K562 (cell line): ENCODE measurements at regions not wholly inside any gene's neighbourhood (a gene's known extent, or its start where the extent isn't known, plus 50 kb on each side); places are given as distances from the start of the nearest gene placed in this dataset.

Source experiments
- ATAC-seq: fragments of 200-7000 bp; cut with Tn5 transposase; 3 replicates; pipeline ENCODE4 v1.9.1; 2020; ENCODE audit warnings: moderate library complexity
- BruUV-seq: library from RNA; stranded (reverse); fragments of 400-500 nt; replicated peaks from 2 replicates; lab custom pipeline; 2021; lab: Mats Ljungman, UMichigan
- CTCF ChIA-PET: fragments of 300-600 bp; formaldehyde crosslinking; extraction: SDS; loops from one replicate; lab custom pipeline; 2021; ENCODE audit warnings: low intra/inter-chr PET ratio; lab: Yijun Ruan, JAX
- POLR2A ChIA-PET: fragments of 300-600, 350-650 bp; sonication (Branson Sonifier 250); formaldehyde crosslinking; extraction: SDS; loops from one replicate; lab custom pipeline; 2021; ENCODE audit warnings: antibody characterized with exemption, inconsistent platforms; lab: Yijun Ruan, JAX
- DNase-seq, 4 experiments: peaks; one replicate each; pipeline versions ENCODE4 v3.0.0 to v3.0.0-alpha.2; 2011 to 2018; ENCODE audit warnings: low spot score in 3 of 4, mixed read lengths in 3 of 4; ENCODE audit errors: extremely low read depth in 1 of 4
- FAIRE-seq: peaks from 2 replicates; lab custom pipeline; 2011; peaks lifted over from hg19 to GRCh38; lab: Jason Lieb, UNC
- H2AFZ ChIP-seq: 2 replicates; pipeline ENCODE4 v1.6.0; 2011; ENCODE audit warnings: low read depth, low read length, control low read depth, inconsistent platforms
- H3K27ac ChIP-seq: fragments of 200-600 bp; 3 replicates; pipeline ENCODE4 v1.8.0; 2011; ENCODE audit warnings: low read depth, mild to moderate bottlenecking, control low read depth, inconsistent platforms, low read length, moderate library complexity, mixed read lengths; ENCODE audit errors: extremely low read depth
- H3K27me3 ChIP-seq, 2 experiments: fragments of 300-600 bp in 1 of 2; 2 replicates in 1 of 2; 3 replicates in 1 of 2; pipeline versions ENCODE4 v1.6.0 to v1.8.0; 2011; ENCODE audit warnings: inconsistent platforms in 2 of 2, low read length in 2 of 2, mild to moderate bottlenecking in 1 of 2, mixed read lengths in 1 of 2, moderate library complexity in 1 of 2; ENCODE audit not compliant: control insufficient read depth in 2 of 2, insufficient read depth in 2 of 2
- H3K36me3 ChIP-seq: fragments of 300-600 bp; 3 replicates; pipeline ENCODE4 v1.8.0; 2011; ENCODE audit warnings: mild to moderate bottlenecking, low read length, inconsistent platforms; ENCODE audit not compliant: control insufficient read depth, insufficient read depth
- H3K4me1 ChIP-seq, 2 experiments: fragments of 200-600 bp in 1 of 2; replicated peaks in 1 of 2; 2 replicates in 1 of 2; 3 replicates in 1 of 2; pipeline versions ENCODE4 v1.5.1 to v1.8.0; 2011; ENCODE audit warnings: inconsistent platforms in 2 of 2, low read length in 2 of 2, mild to moderate bottlenecking in 1 of 2, mixed read lengths in 1 of 2, moderate library complexity in 1 of 2; ENCODE audit not compliant: control insufficient read depth in 2 of 2, insufficient read depth in 2 of 2
- H3K4me2 ChIP-seq: 2 replicates; pipeline ENCODE4 v1.6.1; 2011; ENCODE audit warnings: low read length, control low read depth, inconsistent platforms, mixed read lengths; ENCODE audit not compliant: insufficient read depth
- H3K4me3 ChIP-seq: fragments of 200-600 bp; sonication (generic), shearing (Covaris generic); 2 replicates; pipeline ENCODE4 v1.5.1; 2016; ENCODE audit warnings: control low read depth, inconsistent platforms
- H3K79me2 ChIP-seq: fragments of 200-600 bp; 3 replicates; pipeline ENCODE4 v1.8.0; 2011; ENCODE audit warnings: low read length, inconsistent platforms; ENCODE audit not compliant: control insufficient read depth, insufficient read depth
- H3K9ac ChIP-seq, 2 experiments: 2 replicates each; pipeline versions ENCODE4 v1.6.0 to v1.6.1; 2011; ENCODE audit warnings: low read depth in 2 of 2, low read length in 2 of 2, control low read depth in 1 of 2, inconsistent platforms in 1 of 2, mild to moderate bottlenecking in 1 of 2, mixed read lengths in 1 of 2; ENCODE audit not compliant: insufficient read depth in 1 of 2
- H3K9me1 ChIP-seq: one replicate; pipeline ENCODE4 v1.6.0; 2011; ENCODE audit warnings: inconsistent platforms, mild to moderate bottlenecking, low read length, moderate library complexity; ENCODE audit not compliant: control insufficient read depth, insufficient read depth
- H3K9me3 ChIP-seq: replicated peaks from 2 replicates; pipeline ENCODE4 v1.5.1; 2011; ENCODE audit warnings: low read depth, low read length, inconsistent platforms; ENCODE audit not compliant: control insufficient read depth, insufficient read depth
- H4K20me1 ChIP-seq: replicated peaks from 2 replicates; pipeline ENCODE4 v1.6.1; 2011; ENCODE audit warnings: low read length, inconsistent platforms, mixed read lengths; ENCODE audit not compliant: control insufficient read depth, insufficient read depth
- CCAR2 ChIP-seq: fragments of 200-400 bp; formaldehyde crosslinking; IDR thresholded peaks from 2 replicates; pipeline ENCODE4 v1.6.1; 2017; ENCODE audit warnings: mild to moderate bottlenecking, low read depth, low read length
- FOXJ2 ChIP-seq: fragments of 200-800 bp; sonication (Bioruptor generic); IDR thresholded peaks from 2 replicates; pipeline ENCODE4 v1.6.1; 2016; ENCODE audit warnings: missing genetic modification characterization, missing compliant biosample characterization
- NFE2 ChIP-seq: IDR thresholded peaks from 2 replicates; pipeline ENCODE4 v1.6.1; 2014; ENCODE audit warnings: antibody characterized with exemption, low read depth
- ZBTB49 ChIP-seq: sonication (generic); formaldehyde crosslinking; IDR thresholded peaks from 2 replicates; pipeline ENCODE4 v1.8.0; 2022; ENCODE audit warnings: missing genetic modification reagents, mild to moderate bottlenecking, borderline replicate concordance
- ZEB2 ChIP-seq: fragments of 450-650 bp; IDR thresholded peaks from 2 replicates; pipeline ENCODE4 v1.6.1; 2016
- ZKSCAN3 ChIP-seq: fragments of 250-450 bp; sonication (Bioruptor Pico); IDR thresholded peaks from 2 replicates; pipeline ENCODE4 v1.4.0; 2020
- ZNF766 ChIP-seq: fragments of 200-800 bp; sonication (Bioruptor generic); conservative IDR thresholded peaks from 2 replicates; pipeline ENCODE4 v1.6.1; 2016; ENCODE audit warnings: missing genetic modification characterization, missing compliant biosample characterization
- ZZZ3 ChIP-seq: fragments of 450-650 bp; IDR thresholded peaks from 2 replicates; pipeline ENCODE4 v1.6.1; 2016; ENCODE audit warnings: antibody characterized with exemption, mild to moderate bottlenecking, moderate library complexity
- WGBS: fragments of 100-300 bp; shearing (Covaris generic); methylation state at CpG from one replicate; pipeline ENCODE4 v1.1.6; 2016; ENCODE audit warnings: low coverage, mixed read lengths; ENCODE audit not compliant: insufficient coverage; ENCODE audit errors: missing lambda C conversion rate; 5-methylcytosine and 5-hydroxymethylcytosine counted together
- in situ Hi-C: fragments of 300-500 bp; cut with MboI; formaldehyde crosslinking; loops from 4 replicates; pipeline ENCODE4 v1.15.0; 2018; ENCODE audit warnings: inconsistent platforms, mixed read lengths
- intact Hi-C: fragments of 100-400 bp; cut with micrococcal nuclease; formaldehyde crosslinking; loops from 2 replicates; pipeline ENCODE4 v1.14.2; 2022

- DNase-seq: no peak
- CTCF ChIA-PET: no interaction called here
- no peak for ATAC-seq
- Histone ChIP-seq H3K4me3 (no peak overlapping the region), H4K20me1 (no peaks in the 10 kb centered on the region), H3K9ac (no peak overlapping the region), H3K27me3 (no peaks in the 10 kb centered on the region), H3K4me1 (peaks cover 0 to 11% of the 10 kb centered on the region in 2 experiments; a peak in 3 of 5 replicates), H3K79me2 (no peaks in the 10 kb centered on the region)
- 9% methylated on average over 3 of the region's 3 CpGs for WGBS
- in situ Hi-C loops: no loop called here
- FAIRE-seq: no peak
- intact Hi-C loops: no loop called here
- no TSS peak for BruUV-seq
- POLR2A ChIA-PET: interaction anchor here (0.8 kb wide), 1 partner anchor 31 kb away, joined by 3 read pairs; no protein-coding TSS in a partner anchor
- TF ChIP-seq ZKSCAN3 (CRISPR knock-in tag): no peak
- no peak for TF ChIP-seq ZBTB49 (CRISPR knock-in tag)
- TF ChIP-seq FOXJ2 (tag): no peak
- no peak for TF ChIP-seq ZEB2
- TF ChIP-seq ZNF766 (CRISPR knock-in tag): no peak
- no peak for TF ChIP-seq ZZZ3
- TF ChIP-seq CCAR2: no peak
- TF ChIP-seq NFE2: peak; percentile 24; the same call in 1 of the 2 replicates
- TF ChIP-seq, all 486 proteins: peak for 1
- Histone ChIP-seq H3K36me3 (no peaks in the 10 kb centered on the region), H3K9me1 (no peaks in the 10 kb centered on the region), H3K4me2 (no peak overlapping the region), H3K9me3 (no peaks in the 10 kb centered on the region), H3K27ac (no peak overlapping the region), H2AFZ (no peak overlapping the region)
Measured at GRCh38 chr5:67773411-67774266, 441.9 kb upstream of the PIK3R1 start.
